Smooth muscle cell (in vitro differentiated cells): ENCODE measurements at regions not wholly inside any gene's neighbourhood (a gene's known extent, or its start where the extent isn't known, plus 50 kb on each side); places are given as distances from the start of the nearest gene placed in this dataset.

Experiments
- DNase-seq: peaks from one replicate; lab custom pipeline; 2025; ENCODE audit not compliant: unreplicated experiment; lab: John Stamatoyannopoulos, UW
- H2AFZ ChIP-seq: fragments of 200-600 bp; sonication (generic); 2 replicates; pipeline ENCODE4 v1.6.0; 2016; ENCODE audit warnings: antibody characterized with exemption, low read depth, mild to moderate bottlenecking
- H3F3A ChIP-seq: fragments of 200-600 bp; sonication (generic); 2 replicates; pipeline ENCODE4 v1.6.0; 2017; ENCODE audit warnings: antibody characterized with exemption, low read depth
- H3K27ac ChIP-seq: fragments of 200-600 bp; sonication (generic); 2 replicates; pipeline ENCODE4 v1.5.1; 2016; ENCODE audit warnings: low read depth, mild to moderate bottlenecking
- H3K27me3 ChIP-seq: fragments of 200-600 bp; sonication (generic); 2 replicates; pipeline ENCODE4 v1.6.1; 2016; ENCODE audit warnings: low read depth, mild to moderate bottlenecking
- H3K36me3 ChIP-seq: fragments of 200-600 bp; sonication (generic); 2 replicates; pipeline ENCODE4 v1.5.1; 2016; ENCODE audit warnings: low read depth
- H3K4me1 ChIP-seq: fragments of 200-600 bp; sonication (generic); 2 replicates; pipeline ENCODE4 v1.5.1; 2016; ENCODE audit warnings: low read depth
- H3K4me2 ChIP-seq: fragments of 200-600 bp; sonication (generic); 2 replicates; pipeline ENCODE4 v1.6.0; 2016; ENCODE audit warnings: mild to moderate bottlenecking
- H3K4me3 ChIP-seq: fragments of 200-600 bp; sonication (generic); 2 replicates; pipeline ENCODE4 v1.5.1; 2016; ENCODE audit warnings: mild to moderate bottlenecking
- H3K79me2 ChIP-seq: fragments of 200-600 bp; sonication (generic); 2 replicates; pipeline ENCODE4 v1.6.0; 2016; ENCODE audit warnings: low read depth, mild to moderate bottlenecking
- H3K9ac ChIP-seq: fragments of 200-600 bp; sonication (generic); 2 replicates; pipeline ENCODE4 v1.6.0; 2016; ENCODE audit warnings: low read depth
- H3K9me3 ChIP-seq: fragments of 200-600 bp; sonication (generic); replicated peaks from 2 replicates; pipeline ENCODE4 v1.5.1; 2016; ENCODE audit warnings: low read depth
- H4K20me1 ChIP-seq: fragments of 200-600 bp; sonication (generic); 2 replicates; pipeline ENCODE4 v1.6.0; 2016; ENCODE audit warnings: low read depth
- WGBS: methylation state at CpG from one replicate; pipeline ENCODE4 v1.1.7; 2016; ENCODE audit warnings: low lambda C conversion rate; 5-methylcytosine and 5-hydroxymethylcytosine counted together
- TF ChIP-seq, protein P1 (sequence below): fragments of 200-600 bp; sonication (generic); IDR thresholded peaks from 2 replicates; pipeline ENCODE4 v1.5.1; 2017; ENCODE audit warnings: borderline replicate concordance, mild to moderate bottlenecking, antibody characterized with exemption; ENCODE audit not compliant: insufficient read depth, poor library complexity, severe bottlenecking

DNA sequence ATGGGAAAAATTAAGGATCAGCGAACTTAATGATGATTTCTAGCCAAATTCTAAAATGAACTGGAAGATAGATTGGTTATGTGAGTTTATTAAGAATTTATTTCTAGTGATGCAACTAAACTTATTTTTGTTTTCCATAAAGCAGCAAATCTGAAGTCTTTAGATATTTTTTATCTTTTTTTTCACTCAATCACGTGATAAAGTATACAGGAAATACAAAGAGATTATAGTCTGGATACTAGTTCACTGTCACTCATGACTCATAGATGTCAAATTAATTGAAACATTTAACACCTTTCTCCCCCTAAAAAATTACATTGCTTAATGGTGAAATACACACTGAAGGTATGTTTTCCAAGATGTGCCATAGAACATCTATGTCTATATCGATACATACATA lies 416.9 kb downstream of the TUSC7 start:
- Histone ChIP-seq H3K27me3 (no peaks in the 10 kb centered on the region), H3K4me1 (no peaks in the 10 kb centered on the region), H3K27ac (no peak overlapping the region), H3K9me3 (no peaks in the 10 kb centered on the region), H2AFZ (no peak overlapping the region), H3K79me2 (no peaks in the 10 kb centered on the region), H3K9ac (no peak overlapping the region), H3K36me3 (no peaks in the 10 kb centered on the region), H3K4me3 (no peak overlapping the region), H3K4me2 (no peak overlapping the region), H4K20me1 (no peaks in the 10 kb centered on the region), H3F3A (no peaks in the 10 kb centered on the region)
- DNase-seq, result no peak
- WGBS, result 86% methylated on average over 3 of the region's 3 CpGs
- TF ChIP-seq, protein P1, sequence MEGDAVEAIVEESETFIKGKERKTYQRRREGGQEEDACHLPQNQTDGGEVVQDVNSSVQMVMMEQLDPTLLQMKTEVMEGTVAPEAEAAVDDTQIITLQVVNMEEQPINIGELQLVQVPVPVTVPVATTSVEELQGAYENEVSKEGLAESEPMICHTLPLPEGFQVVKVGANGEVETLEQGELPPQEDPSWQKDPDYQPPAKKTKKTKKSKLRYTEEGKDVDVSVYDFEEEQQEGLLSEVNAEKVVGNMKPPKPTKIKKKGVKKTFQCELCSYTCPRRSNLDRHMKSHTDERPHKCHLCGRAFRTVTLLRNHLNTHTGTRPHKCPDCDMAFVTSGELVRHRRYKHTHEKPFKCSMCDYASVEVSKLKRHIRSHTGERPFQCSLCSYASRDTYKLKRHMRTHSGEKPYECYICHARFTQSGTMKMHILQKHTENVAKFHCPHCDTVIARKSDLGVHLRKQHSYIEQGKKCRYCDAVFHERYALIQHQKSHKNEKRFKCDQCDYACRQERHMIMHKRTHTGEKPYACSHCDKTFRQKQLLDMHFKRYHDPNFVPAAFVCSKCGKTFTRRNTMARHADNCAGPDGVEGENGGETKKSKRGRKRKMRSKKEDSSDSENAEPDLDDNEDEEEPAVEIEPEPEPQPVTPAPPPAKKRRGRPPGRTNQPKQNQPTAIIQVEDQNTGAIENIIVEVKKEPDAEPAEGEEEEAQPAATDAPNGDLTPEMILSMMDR, result no peak

DNA sequence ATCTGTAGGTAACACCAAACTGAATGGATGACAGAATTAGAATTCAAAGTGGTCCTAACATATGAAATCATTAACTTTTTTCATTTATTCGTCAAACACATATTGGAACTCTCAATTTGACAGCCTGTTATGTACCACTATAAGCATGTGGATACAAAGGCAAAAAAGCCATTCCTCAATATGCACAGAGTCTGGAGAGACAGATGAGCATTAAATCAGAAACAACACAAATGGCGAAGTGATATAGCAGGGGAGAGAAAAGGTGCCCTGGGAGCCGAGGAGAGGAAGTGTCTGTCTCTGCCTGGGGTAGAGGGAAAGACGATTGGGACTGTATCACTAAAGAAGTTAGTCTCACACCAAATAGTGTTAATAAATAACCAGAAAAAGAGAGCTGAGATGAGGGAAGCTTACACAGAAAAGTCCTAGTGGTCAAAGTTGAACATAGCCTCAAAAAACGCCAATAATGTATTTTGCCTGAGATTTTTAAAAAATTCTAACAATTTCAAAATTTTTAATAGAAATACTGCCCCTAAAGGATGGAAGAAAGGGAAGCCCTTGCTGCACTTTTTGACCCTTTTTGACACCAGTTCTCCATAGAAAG lies 417.5 kb downstream of the TUSC7 start:
- Histone ChIP-seq H3K4me2 (no peak overlapping the region), H4K20me1 (no peaks in the 10 kb centered on the region), H3K36me3 (no peaks in the 10 kb centered on the region), H3K9ac (no peak overlapping the region), H3K79me2 (no peaks in the 10 kb centered on the region), H3K27ac (no peak overlapping the region), H3K4me1 (no peaks in the 10 kb centered on the region), H3K9me3 (no peaks in the 10 kb centered on the region), H3K27me3 (no peaks in the 10 kb centered on the region), H3K4me3 (no peak overlapping the region), H2AFZ (no peak overlapping the region), H3F3A (no peaks in the 10 kb centered on the region)
- DNase-seq, result no peak
- TF ChIP-seq, protein P1, result peak; percentile 7
- WGBS, result 84% methylated on average over 5 of the region's 5 CpGs

DNA sequence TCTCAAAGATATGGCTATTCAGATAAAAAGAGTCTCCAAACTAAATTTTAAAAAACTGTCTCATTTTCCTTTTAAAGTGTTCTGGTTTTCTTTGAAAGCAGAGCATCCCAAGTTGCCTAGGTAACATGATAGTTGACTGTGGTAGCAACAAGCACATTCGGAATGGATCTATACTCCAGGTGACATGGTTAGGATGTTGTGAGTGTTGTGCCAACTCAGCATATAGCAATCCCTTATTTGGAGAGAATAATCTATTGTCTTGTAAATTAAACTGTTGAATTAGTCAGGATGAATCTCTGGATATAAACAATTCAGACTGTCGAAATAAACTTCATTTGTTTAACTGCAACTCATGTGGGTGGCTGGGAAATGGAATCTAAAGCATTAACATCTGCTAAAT lies 418.6 kb downstream of the TUSC7 start:
- Histone ChIP-seq H3K4me3 (no peak overlapping the region), H3K27ac (no peak overlapping the region), H3K27me3 (no peaks in the 10 kb centered on the region), H2AFZ (no peak overlapping the region), H3F3A (no peaks in the 10 kb centered on the region), H3K36me3 (no peaks in the 10 kb centered on the region), H3K4me2 (no peak overlapping the region), H3K4me1 (no peaks in the 10 kb centered on the region), H3K79me2 (no peaks in the 10 kb centered on the region), H3K9ac (no peak overlapping the region), H4K20me1 (no peaks in the 10 kb centered on the region), H3K9me3 (no peaks in the 10 kb centered on the region)
- WGBS, result 82% methylated on average over 2 of the region's 2 CpGs
- no peak for DNase-seq
- TF ChIP-seq, protein P1, result no peak

- H4K20me1 ChIP-seq, result no peaks in the 10 kb centered on the region
- TF ChIP-seq, protein P1, result no peak
These were observed 419.3 kb downstream of the TUSC7 start for GRCh38 chr3:117128872-117129271.

More at GRCh38 chr3:117128872-117129271, 419.3 kb downstream of the TUSC7 start:
- no peaks in the 10 kb centered on the region for H3K9me3 ChIP-seq
- no peaks in the 10 kb centered on the region for H3K36me3 ChIP-seq
- no peak overlapping the region for H3K4me3 ChIP-seq
- no peak overlapping the region for H3K9ac ChIP-seq
- no peaks in the 10 kb centered on the region for H3K27me3 ChIP-seq
- DNase-seq, result no peak
- no peak overlapping the region for H3K4me2 ChIP-seq
- H3F3A ChIP-seq, result no peaks in the 10 kb centered on the region
- no peak overlapping the region for H3K27ac ChIP-seq
- H2AFZ ChIP-seq, result no peak overlapping the region
- H3K4me1 ChIP-seq, result no peaks in the 10 kb centered on the region
- 89% methylated on average over 1 of the region's 1 CpG for WGBS
- no peaks in the 10 kb centered on the region for H3K79me2 ChIP-seq
